ENCODE measurements at regions not wholly inside any gene's neighbourhood (a gene's known extent, or its start where the extent isn't known, plus 50 kb on each side); places are given as distances from the start of the nearest gene placed in this dataset.
"Not testable (repeated sequence)": the region's sequence is repeated elsewhere in the genome, so short reads cannot be mapped to it uniquely, and the experiment has no call there.

GRCh38 chr2:125224188-125224587 is 1199.1 kb downstream of the CNTNAP5 start:
- DNase-seq (ENCODE audit: low read depth in 3 of 3): no peak

DNA sequence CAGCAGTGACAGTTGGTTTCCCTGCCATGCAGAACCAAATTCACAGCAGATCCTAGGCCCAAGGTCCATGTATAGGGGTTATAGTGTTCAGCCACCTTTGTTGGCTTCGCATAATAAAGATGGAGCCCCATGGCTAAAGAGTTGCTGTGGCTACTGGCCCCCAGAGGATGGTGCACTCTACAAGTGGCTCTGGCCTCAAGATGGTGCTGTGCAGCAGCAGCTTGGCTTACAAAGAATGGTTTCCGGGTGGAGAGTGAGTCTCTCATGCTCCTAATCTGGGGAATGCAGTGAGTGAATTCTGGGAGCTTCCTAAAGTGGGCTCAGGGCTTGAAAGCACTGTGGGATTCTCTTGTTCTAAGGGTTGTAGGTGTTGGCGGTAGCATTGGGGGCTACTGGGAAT is 1199.7 kb downstream of the CNTNAP5 start:
- no peak for DNase-seq (ENCODE audit: low read depth in 3 of 3)

DNA sequence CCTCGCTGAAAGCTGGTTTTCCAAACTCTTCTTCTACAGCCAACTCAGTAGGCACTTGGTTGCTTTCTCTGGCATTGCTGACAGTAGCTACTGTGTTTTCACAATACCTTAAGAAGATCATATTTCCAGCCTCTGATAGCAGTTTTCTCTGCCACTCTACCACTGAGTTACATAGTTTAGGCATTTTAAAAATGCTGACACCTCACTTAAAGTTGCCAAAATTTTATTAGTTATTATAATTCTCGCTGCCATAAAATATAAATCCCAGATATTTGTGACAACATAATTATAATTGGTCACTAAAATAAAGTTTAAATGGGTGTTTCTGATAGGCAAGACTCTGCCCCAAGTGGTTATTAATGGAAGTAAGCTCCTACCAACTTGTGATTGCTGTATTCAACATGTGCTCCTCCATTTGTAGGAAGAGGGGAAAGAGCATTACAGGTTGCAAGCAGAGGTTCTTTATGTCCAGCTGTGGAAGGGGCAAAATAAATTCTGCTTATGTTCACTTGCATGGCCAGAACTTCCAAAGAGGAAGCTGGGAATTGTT is 1202.8 kb downstream of the CNTNAP5 start:
- no peak for DNase-seq (ENCODE audit: low read depth in 3 of 3)

GRCh38 chr2:125240870-125241269 is 1215.8 kb downstream of the CNTNAP5 start:
- no peak for DNase-seq (ENCODE audit: low read depth in 3 of 3)

DNA sequence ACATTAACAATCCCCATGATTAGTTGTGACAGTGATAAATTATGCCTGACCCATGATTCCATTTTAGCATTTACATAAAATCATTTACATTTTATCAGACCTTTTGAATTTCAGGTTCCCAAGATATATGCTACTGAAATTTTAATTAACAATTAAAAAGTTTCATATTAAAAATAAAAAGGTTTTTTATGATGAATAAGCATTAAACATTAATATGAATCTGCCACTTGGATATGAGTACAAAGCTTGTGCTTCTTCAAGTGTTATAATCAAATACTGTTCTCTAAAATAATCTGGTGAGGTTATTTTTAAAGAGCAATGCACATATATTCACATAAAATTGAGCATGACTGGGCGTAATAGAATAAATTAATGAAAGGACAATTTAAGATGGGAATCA is 1218.0 kb downstream of the CNTNAP5 start:
- no peak for DNase-seq (ENCODE audit: low read depth in 3 of 3)

- DNase-seq (ENCODE audit: low read depth in 3 of 3): no peak
These were observed 1228.9 kb downstream of the CNTNAP5 start for GRCh38 chr2:125254010-125254409.

- no peak for DNase-seq (ENCODE audit: low read depth in 3 of 3)
These were observed 1234.4 kb downstream of the CNTNAP5 start for GRCh38 chr2:125259451-125259850.

DNA sequence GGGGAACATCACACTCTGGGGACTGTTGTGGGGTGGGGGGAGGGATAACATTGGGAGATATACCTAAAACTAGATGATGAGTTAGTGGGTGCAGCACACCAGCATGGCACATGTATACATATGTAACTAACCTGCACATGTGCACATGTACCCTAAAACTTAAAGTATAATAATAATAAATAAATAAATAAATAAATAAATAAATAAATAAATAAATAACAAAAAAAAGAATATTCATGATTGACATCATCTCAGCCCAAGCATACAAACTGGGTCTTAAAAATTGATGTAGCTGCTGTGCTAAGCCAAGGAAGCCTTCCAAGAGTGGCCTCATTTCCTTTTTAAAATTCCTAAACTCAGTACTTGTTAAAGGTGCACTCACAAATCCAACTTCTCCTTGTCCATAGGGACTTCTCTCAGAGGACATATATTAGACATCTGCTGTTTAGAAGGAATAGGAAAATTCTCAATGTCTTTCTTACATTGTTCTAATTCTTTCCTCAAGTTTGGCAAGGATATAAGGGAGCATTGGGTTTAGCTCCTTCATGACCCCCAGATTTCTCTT is 1235.4 kb downstream of the CNTNAP5 start:
- not testable (repeated sequence) for DNase-seq (ENCODE audit: low read depth in 3 of 3)

GRCh38 chr2:125264453-125264852 is 1239.4 kb downstream of the CNTNAP5 start:
- no peak for DNase-seq (ENCODE audit: low read depth in 3 of 3)

DNA sequence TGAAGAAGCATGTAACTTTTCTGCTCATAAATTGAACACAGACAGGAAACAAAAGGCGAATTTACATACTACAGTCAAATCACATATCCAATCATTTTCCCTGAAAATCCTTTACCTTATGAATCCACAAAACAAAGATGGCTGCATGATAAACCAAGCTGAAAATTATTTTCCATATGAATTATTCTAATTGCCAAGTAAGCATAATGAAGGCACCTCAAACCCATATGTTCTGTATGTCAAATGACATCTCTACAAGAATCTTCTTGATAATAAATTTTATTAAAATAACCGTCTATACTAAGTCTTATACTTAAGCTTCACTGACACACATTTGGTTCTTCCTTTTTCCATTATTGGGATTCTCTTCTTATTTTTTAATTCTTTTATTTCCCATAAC is 1242.6 kb downstream of the CNTNAP5 start:
- no peak for DNase-seq (ENCODE audit: low read depth in 3 of 3)

DNA sequence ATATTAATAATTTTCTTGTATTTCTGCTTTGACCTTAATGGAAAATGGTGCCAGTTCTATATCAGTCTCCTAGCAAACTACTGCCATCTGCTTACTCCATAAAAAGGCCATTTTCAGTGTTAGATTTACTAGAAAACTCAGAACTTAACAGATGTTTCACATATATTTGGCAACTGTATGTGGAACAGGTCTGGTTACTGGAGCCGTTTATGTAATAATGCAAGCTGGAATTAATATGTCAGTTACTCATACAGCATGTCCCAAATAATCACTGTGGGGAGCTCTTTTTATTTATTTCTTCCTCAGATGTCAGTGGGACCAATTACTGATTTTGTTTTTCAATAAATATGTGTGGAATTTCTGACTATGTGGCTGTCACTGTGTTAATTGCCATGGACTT is 1247.6 kb downstream of the CNTNAP5 start:
- no peak for DNase-seq (ENCODE audit: low read depth in 3 of 3)

- DNase-seq (ENCODE audit: low read depth in 3 of 3): no peak
These were observed 1249.6 kb downstream of the CNTNAP5 start for GRCh38 chr2:125274718-125275117.

DNA sequence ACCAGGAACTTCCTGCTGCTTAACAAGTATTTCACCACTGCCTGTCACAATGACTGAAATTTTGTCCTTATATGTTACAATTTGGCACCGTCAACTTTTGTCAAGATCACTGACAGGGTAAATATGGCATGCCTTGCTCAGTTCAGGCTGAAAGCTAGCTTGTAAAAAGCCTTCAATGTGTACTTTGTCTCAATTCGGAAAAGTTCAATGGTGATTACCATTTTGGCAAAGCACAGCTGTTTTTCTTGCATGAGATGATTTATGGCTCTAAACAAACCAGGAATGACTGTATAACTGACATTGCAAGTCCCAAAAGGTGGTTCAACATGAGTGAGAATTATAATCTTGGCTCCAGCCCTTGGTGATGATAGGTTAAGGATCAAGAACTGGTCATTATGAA is 1255.2 kb downstream of the CNTNAP5 start:
- no peak for DNase-seq (ENCODE audit: low read depth in 3 of 3)

- no peak for DNase-seq (ENCODE audit: low read depth in 3 of 3)
These were observed 1256.2 kb downstream of the CNTNAP5 start for GRCh38 chr2:125281242-125281641.

GRCh38 chr2:125296742-125297141 is 1271.7 kb downstream of the CNTNAP5 start:
- DNase-seq (ENCODE audit: low read depth in 3 of 3): no peak

- no peak for DNase-seq (ENCODE audit: low read depth in 3 of 3)
These were observed 1285.7 kb downstream of the CNTNAP5 start for GRCh38 chr2:125310657-125311364.

DNA sequence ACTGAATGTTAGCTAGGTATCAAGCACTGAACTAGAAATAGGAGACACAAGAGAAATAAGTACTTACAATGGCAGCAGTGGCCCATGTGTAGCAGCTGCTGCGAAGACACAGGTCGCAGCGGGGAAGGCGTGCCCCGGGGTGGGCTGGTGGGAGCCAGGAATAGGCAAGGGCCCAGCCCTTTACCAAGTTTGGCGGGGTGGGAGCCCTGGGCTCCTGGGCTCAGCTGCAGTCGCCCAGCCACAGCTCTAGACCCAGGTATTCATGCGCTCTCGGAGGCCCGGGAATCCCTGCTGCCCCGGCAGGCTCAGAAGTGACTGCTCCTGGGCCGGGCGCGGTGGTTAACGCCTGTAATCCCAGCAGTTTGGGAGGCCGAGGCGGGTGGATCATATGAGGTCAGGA is 1287.3 kb downstream of the CNTNAP5 start:
- no peak for DNase-seq (ENCODE audit: low read depth in 3 of 3)

GRCh38 chr2:125313806-125314205 is 1288.7 kb downstream of the CNTNAP5 start:
- DNase-seq (ENCODE audit: low read depth in 3 of 3): no peak

GRCh38 chr2:125318740-125319139 is 1293.7 kb downstream of the CNTNAP5 start:
- no peak for DNase-seq (ENCODE audit: low read depth in 3 of 3)

GRCh38 chr2:125324273-125324672 is 1299.2 kb downstream of the CNTNAP5 start:
- DNase-seq (ENCODE audit: low read depth in 3 of 3): no peak

DNA sequence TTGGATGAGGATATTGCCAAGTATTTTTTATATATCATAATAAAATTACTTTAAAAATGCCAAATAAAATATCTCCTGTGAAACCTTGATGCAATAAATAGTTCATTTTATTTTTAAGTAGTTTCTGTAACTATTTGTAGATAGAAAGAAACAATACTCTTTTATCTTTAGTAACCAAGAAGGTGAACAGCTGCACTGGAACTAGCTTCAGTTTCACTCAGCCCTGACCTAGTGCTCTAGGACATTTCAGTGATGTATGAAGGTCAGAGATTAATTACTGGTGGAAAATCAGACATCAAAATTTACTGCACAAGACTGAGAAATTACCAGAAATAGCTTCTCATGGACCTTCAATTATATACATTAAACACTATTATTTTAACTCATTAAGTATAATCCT is 1305.0 kb downstream of the CNTNAP5 start:
- no peak for DNase-seq (ENCODE audit: low read depth in 3 of 3)

GRCh38 chr2:125341353-125341752 is 1314.6 kb upstream of the GYPC start:
- no peak for DNase-seq (ENCODE audit: low read depth in 3 of 3)

DNA sequence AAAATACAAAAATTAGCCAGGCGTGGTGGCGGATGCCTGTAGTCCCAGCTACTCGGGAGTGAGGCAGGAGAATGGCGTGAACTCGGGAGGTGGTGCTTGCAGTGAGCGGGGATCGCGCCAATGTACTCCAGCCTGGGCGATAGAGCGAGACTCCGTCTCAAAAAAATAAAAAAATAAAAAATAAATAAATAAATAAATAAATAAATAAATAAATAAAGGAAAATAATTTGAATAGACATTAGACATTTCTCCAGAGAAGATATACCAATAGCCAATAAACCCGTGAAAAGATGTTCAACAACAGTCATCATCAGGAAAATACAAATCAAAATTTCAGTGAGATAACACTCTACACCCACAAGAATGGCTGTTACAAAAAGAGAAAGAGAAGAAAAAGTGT is 1302.4 kb upstream of the GYPC start:
- DNase-seq (ENCODE audit: low read depth in 3 of 3): not testable (repeated sequence)
